ENCODE measurements at regions not wholly inside any gene's neighbourhood (a gene's known extent, or its start where the extent isn't known, plus 50 kb on each side); places are given as distances from the start of the nearest gene placed in this dataset.

DNA sequence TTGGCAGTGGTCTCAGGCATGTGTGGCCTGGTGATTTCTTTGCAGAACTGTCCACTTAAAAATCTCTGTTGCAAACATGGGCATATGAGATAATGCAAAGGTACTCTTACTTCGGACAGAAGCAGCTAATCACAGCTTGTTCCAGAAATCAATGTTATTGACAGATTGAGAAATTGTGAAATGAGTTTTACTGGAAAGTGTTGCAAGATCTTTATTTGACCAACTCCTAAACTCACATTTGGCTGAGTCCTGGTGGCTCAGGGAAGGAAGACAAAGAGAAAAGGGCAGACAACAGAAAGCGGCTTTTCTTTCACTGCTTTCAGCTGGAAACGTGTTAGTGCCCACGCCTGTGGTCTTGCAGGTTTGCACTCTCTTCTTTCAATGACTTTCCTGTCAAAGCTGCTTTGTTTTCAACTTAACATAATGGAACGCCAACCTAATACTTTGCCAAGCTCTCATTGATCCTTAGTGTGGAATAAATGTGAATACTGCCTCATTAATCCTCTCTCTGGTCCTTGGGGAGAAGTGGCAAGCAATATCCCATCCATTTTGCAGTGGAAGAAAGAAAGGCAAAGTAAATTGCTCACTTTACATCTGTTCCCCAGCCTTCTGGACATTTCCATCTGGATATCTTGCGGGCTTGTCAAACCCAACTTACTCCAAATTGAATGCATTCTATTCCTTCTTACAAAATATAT, 586.4 kb downstream of the LRRC70 start:
- no peak for TF ChIP-seq EZH2 (optimal IDR thresholded peaks at IDR 0.05; ENCODE audit: low read depth, low read length)
- TF ChIP-seq, protein P1, sequence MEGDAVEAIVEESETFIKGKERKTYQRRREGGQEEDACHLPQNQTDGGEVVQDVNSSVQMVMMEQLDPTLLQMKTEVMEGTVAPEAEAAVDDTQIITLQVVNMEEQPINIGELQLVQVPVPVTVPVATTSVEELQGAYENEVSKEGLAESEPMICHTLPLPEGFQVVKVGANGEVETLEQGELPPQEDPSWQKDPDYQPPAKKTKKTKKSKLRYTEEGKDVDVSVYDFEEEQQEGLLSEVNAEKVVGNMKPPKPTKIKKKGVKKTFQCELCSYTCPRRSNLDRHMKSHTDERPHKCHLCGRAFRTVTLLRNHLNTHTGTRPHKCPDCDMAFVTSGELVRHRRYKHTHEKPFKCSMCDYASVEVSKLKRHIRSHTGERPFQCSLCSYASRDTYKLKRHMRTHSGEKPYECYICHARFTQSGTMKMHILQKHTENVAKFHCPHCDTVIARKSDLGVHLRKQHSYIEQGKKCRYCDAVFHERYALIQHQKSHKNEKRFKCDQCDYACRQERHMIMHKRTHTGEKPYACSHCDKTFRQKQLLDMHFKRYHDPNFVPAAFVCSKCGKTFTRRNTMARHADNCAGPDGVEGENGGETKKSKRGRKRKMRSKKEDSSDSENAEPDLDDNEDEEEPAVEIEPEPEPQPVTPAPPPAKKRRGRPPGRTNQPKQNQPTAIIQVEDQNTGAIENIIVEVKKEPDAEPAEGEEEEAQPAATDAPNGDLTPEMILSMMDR (IDR thresholded peaks at IDR 0.05; ENCODE audit: low read length): no peak
- no peak for TF ChIP-seq EZH2phosphoT487 (IDR thresholded peaks at IDR 0.05; ENCODE audit: low read length)
- Histone ChIP-seq H3K36me3 (replicated peaks; ENCODE audit: insufficient read depth, low read length) (no peaks in the 10 kb centered on the region), H3K27me3 (replicated peaks; ENCODE audit: insufficient read depth, low read length) (no peaks in the 10 kb centered on the region), H2AFZ (ENCODE audit: low read length) (no peak overlapping the region), H3K79me2 (ENCODE audit: low read length) (no peaks in the 10 kb centered on the region), H3F3A (ENCODE audit: insufficient read depth, low read length) (no peaks in the 10 kb centered on the region), H3K9me3 (replicated peaks; ENCODE audit: insufficient read depth, low read length) (no peaks in the 10 kb centered on the region), H3K9me2 (replicated peaks; ENCODE audit: insufficient read depth, low read length) (no peaks in the 10 kb centered on the region), H3K4me3 (ENCODE audit: low read length) (no peak overlapping the region), H4K20me1 (ENCODE audit: insufficient read depth, low read length) (no peaks in the 10 kb centered on the region), H3K9ac (ENCODE audit: low read length) (no peak overlapping the region), H3K4me1 (ENCODE audit: low read length) (no peaks in the 10 kb centered on the region), H3K4me2 (ENCODE audit: low read depth, low read length) (no peak overlapping the region), H3K27ac (ENCODE audit: low read length) (no peak overlapping the region)
- DNase-seq: no peak

DNA sequence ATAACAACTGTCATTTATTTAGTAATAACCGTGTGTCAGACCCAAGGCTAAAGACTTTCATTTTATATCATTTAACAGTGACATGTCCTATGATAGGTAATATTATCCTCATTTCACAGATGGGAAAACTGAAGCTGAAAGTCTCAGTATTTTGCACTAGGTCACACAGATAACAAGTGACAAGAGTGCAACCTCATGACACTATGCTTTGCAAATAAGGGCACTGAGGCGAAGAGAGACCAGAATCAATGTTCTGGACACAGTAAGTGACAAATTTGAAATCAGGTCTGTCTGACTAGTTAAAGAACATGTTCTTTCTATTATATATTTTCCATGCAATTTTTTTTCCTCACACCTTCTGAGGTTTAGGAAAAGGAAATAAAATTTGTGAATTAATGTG, 585.7 kb downstream of the LRRC70 start:
- Histone ChIP-seq H3K9ac (ENCODE audit: low read length) (no peak overlapping the region), H3K4me1 (ENCODE audit: low read length) (no peaks in the 10 kb centered on the region), H3K9me3 (replicated peaks; ENCODE audit: insufficient read depth, low read length) (no peaks in the 10 kb centered on the region), H3K4me3 (ENCODE audit: low read length) (no peak overlapping the region), H3K79me2 (ENCODE audit: low read length) (no peaks in the 10 kb centered on the region), H3K4me2 (ENCODE audit: low read depth, low read length) (no peak overlapping the region), H3K27ac (ENCODE audit: low read length) (no peak overlapping the region), H3K9me2 (replicated peaks; ENCODE audit: insufficient read depth, low read length) (no peaks in the 10 kb centered on the region), H3K36me3 (replicated peaks; ENCODE audit: insufficient read depth, low read length) (no peaks in the 10 kb centered on the region), H3K27me3 (replicated peaks; ENCODE audit: insufficient read depth, low read length) (no peaks in the 10 kb centered on the region), H2AFZ (ENCODE audit: low read length) (no peak overlapping the region), H3F3A (ENCODE audit: insufficient read depth, low read length) (no peaks in the 10 kb centered on the region), H4K20me1 (ENCODE audit: insufficient read depth, low read length) (no peaks in the 10 kb centered on the region)
- no peak for TF ChIP-seq EZH2phosphoT487 (IDR thresholded peaks at IDR 0.05; ENCODE audit: low read length)
- no peak for TF ChIP-seq EZH2 (optimal IDR thresholded peaks at IDR 0.05; ENCODE audit: low read depth, low read length)
- TF ChIP-seq, protein P1 (IDR thresholded peaks at IDR 0.05; ENCODE audit: low read length): no peak
- no peak for DNase-seq

DNA sequence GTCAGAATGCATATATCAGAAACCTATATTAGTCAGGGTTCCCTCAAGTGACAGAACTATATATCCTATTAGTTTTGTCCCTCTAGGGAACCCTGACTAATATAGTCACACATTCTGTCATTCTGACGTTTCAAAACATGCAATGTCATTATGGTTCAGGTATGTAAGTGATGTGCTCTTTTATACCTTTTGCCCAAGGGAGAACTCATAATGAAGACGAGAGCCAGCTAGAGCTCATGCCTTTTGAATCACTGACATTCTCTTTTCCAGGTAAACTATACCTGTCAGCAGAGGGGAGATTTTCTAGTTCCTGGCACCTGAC, 576.7 kb downstream of the LRRC70 start:
- no peaks in the 10 kb centered on the region for H3K79me2 ChIP-seq (ENCODE audit: low read length)
- H3K4me3 ChIP-seq (ENCODE audit: low read length): no peak overlapping the region
- H3K27me3 ChIP-seq (replicated peaks; ENCODE audit: insufficient read depth, low read length): no peaks in the 10 kb centered on the region
- H3K9me2 ChIP-seq (replicated peaks; ENCODE audit: insufficient read depth, low read length): no peaks in the 10 kb centered on the region
- H3K9ac ChIP-seq (ENCODE audit: low read length): no peak overlapping the region
- H3F3A ChIP-seq (ENCODE audit: insufficient read depth, low read length): no peaks in the 10 kb centered on the region
- no peak for DNase-seq
- H3K4me2 ChIP-seq (ENCODE audit: low read depth, low read length): no peak overlapping the region
- H3K27ac ChIP-seq (ENCODE audit: low read length): no peak overlapping the region
- no peaks in the 10 kb centered on the region for H3K9me3 ChIP-seq (replicated peaks; ENCODE audit: insufficient read depth, low read length)
- no peaks in the 10 kb centered on the region for H3K4me1 ChIP-seq (ENCODE audit: low read length)
- TF ChIP-seq EZH2 (optimal IDR thresholded peaks at IDR 0.05; ENCODE audit: low read depth, low read length) (no peak), EZH2phosphoT487 (IDR thresholded peaks at IDR 0.05; ENCODE audit: low read length) (no peak)
- TF ChIP-seq, protein P1 (IDR thresholded peaks at IDR 0.05; ENCODE audit: low read length): no peak
- H4K20me1 ChIP-seq (ENCODE audit: insufficient read depth, low read length): no peaks in the 10 kb centered on the region
- H3K36me3 ChIP-seq (replicated peaks; ENCODE audit: insufficient read depth, low read length): no peaks in the 10 kb centered on the region
- H2AFZ ChIP-seq (ENCODE audit: low read length): no peak overlapping the region
